ENCODE measurements at regions not wholly inside any gene's neighbourhood (a gene's known extent, or its start where the extent isn't known, plus 50 kb on each side); places are given as distances from the start of the nearest gene placed in this dataset.
"Not testable (repeated sequence)": the region's sequence is repeated elsewhere in the genome, so short reads cannot be mapped to it uniquely, and the experiment has no call there.

DNA sequence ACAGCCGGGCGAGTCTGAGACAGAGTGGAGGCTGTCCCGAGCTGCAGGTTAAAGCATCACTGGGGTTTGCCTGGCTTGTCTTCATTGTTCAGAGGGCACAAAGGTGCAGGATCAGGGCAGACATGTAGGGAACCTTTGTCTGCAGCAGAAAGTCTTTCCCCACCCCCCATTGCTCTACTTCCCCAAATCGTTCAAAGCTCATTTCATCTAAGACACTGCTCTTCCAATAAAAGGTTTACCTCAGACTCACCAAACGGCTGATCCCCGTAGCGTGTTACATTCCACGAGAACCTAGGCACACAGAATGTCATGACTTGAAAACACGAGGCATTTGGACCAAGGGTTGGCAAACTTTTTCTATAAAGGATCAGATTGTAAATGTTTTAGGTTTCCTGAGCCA lies 286.3 kb upstream of the FRG1 start:
- peak; percentile 9 for DNase-seq

DNA sequence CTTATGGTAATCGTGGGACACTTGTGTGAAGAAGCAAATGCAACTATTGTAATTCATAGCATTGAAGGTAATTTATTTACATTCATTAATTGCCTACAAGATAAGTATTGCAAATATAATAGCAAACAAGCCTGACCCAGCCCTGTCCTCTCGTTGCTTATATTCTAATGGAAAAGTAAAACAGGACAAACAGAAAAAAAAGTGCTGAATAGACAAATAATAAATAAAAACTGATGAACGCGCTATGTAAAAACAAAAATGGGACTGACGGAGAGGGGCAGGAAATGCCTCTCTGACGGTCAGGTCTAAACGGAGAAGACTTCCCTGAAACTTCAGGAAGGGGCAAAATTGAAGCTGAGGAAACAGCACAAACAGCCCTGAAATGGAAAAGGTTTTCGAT lies 284.9 kb upstream of the FRG1 start:
- DNase-seq = not testable (repeated sequence)

DNA sequence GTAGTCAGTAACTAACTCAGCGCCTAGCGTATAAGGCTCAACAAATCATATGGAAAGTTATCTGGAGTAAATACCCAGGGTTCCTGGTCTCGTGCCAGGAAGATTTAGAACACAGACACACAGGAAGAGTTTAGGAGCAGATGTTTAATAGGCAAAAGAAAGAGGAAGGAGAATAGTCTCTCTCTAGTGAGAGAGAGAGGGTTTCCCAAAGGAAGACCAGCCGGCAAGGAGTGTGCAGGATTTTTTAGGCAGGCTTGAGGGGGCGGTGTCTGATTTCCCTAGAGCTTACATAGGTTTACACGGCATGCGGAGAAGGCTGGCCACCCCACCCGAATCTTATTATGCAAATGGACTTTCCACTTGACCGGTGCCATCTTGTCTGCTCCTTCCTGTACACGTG lies 284.0 kb upstream of the FRG1 start:
- DNase-seq = no peak

DNA sequence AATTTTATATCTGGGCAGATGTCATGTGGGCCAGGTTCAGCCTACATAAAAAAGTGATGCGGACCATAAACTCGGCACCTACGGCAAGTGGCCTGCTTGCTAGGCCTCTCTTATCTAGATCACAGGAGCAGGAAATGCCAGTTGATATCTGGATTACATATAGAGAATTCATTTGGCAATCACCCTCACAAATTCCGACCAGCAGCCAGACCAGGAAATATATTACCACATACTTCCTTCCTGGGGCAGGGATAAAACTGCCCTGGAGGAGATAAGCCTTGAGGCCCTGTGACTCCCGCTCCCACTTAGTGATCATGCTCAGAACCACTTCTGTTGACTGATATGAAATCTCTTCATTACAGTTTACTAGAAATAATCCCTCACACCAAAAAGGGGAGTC lies 282.4 kb upstream of the FRG1 start:
- DNase-seq = peak; percentile 67

DNA sequence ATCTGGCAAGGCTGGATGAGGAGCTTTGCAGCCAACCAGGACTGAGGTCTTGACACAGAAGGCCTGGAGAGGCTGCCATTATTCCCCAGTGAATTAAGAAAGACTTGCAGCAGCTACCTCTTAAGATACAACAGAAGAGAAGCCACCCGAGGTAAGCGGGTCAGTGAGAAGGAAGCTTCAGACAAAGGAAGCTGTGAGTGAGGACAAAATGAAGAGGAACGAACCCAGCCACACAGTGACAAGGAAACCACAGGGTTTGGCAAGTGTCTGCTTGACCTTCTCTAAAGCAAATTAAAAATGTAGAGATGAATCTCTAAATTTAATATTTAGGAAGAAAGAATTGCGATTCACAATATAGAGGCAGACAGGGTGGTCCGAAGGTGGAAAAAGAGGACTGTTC lies 281.8 kb upstream of the FRG1 start:
- DNase-seq = peak; percentile 65

DNA sequence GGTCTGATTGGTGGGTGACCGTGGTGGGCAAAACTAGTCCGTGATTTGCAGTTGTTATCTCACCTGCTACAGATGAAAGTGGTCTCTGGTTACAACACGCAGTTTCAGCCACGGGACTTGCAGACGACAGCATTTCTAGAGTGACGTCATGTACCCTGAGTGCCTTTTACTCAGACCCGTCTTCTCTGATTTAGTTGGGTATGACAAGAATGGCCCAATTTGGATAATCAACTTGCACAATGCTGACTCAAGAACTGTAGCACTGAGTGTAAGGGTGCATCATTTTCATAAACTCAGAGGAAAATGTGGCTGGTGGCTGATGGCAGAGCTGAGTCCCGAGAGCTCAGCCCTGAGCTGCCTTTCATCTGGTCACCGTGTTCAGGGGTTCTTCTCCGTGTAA lies 281.4 kb upstream of the FRG1 start:
- DNase-seq = no peak

DNA sequence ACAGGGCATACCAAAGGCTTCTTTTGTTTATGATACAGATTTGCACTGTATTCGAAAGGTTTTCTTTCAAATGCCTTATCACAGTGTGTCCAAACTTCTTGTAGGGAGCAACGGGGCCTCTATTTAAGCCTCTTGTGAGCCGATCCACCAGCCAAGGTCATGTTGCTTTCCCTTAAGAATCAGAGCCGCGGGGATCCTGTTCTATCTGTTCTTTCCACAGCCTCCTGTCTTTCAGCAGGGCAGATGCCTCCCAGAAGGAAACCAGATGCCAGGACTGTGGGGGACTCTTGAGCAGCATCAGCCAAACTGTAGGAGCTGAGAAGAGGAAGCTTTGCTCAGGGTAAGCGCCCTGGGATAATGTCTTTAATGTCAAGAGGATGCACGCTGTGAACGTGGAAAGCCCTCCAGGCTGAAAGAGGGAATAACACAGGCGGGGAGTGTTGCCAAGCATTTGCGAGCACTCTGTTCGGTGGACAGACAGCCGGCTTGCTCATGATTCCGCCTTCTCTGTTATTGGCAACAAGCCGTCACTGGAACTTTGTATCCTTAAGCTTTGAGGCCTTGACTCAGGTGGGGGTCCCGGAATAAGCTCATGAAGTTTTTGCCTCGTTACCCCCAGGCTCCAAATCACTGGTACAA lies 279.8 kb upstream of the FRG1 start:
- no peak for DNase-seq

DNA sequence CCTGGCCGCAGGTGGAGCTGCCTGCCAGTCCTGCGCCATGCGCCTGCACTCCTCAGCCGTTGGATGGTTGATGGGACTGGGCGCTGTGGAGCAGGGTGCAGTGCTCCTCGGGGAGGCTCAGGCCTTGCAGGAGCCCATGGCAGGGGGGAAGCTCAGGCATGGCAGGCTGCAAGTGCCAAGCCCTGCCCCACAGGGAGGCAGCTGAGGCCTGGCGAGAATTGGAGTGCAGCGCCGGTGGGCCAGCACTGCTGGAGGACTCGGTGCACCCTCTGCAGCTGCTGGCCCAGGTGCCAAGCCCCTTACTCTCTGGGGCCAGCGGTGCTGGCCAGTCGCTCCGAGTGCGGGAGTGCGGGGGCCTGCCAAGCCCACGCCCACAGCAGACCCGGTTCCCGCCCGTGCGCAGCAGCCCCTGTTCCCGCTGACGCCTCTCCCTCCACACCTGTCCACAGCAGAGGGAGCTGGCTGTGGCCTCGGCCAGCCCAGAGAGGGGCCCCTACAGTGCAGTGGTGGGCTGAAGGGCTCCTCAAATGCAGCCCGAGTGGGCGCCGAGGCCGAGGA lies 275.9 kb upstream of the FRG1 start:
- DNase-seq = no peak

DNA sequence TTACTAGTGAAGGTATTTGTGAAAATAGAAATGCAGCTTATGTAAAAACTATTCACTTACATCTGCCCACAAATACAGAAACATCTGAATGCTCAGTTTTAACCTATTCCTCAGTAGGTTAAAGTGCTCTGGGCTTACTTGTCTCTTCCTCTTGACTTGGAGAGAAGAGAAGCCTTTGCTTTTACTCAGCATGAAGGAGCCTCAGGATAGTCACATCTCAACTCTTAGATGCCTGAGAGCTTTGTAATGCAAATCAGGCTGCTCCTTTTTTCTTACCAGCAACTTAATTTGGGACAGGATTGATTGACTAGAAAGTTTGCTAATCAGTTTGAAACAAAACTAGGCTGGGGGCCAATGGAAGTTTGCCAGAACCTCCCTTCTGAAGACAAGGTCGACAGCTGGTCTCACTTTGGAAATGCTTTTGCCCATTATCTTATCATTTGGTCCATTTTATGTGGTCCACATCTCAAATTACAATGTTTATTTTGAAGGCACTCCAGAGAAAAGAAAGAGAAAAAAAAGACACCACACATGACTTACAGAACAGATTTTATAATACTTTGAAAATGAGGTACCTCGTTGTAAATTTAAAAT lies 274.9 kb upstream of the FRG1 start:
- peak; percentile 44 for DNase-seq

DNA sequence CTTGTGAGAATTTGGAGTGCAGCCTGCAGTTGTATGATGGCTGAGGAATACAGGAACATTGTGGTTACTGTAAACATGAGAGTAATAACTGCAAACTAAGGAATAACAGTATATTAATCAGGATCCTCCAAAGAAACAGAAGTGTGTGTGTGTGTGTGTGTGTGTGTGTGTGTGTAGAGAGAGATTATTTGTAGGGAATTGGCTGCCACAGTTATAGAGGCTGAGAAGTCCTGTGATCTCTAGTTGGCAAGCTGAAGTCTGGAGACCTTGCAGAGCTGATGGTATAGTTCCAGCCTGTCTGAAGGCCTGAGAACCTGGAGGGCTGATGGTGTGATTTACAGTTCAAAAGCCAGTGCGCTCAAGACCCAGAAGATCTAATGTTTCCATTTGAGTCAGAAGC lies 273.3 kb upstream of the FRG1 start:
- not testable (repeated sequence) for DNase-seq

DNA sequence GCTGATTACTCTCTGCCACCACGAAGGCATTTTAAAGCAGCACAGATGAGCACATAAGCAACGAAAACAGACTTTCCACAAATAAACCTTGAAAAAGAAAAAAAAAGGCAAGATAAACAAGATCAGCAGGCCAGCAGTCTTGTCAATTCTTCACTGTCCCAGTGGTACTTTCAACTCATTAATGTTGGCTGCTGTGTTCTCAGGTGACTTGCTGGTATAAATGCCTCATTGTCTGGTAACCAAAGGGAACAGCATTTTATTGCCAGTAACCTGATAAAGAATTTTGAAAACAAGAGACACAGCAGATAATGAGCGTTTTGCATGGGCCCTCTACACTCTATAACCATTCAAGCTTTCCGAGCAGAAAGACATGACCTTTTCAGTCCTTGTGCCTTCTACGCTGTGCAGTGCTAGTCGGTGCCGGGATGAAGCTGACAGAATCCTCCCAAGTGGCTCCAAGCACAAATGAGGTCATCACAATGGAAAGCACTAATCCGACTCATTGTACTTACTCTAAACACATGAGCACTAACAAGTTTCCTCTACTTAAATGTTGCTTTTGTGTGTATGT lies 242.9 kb upstream of the FRG1 start:
- DNase-seq = not testable (repeated sequence)

DNA sequence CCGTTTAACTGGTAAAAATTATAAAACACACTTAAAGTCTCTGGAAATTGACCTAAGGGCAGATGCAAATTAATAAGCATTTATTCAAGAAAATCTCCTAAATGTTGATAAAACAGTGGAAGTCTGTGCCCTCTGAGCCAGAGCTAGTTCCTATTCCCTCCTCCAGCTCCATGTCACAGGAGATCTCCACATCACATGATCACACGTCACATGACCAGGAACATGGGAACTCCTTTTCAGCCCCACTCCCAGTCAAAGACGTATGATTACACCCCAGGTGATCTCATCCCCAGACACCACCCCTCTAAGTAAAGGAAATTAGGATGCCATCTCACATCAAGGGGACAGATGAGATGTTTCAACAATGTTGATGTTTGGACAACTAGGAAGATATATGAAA lies 237.7 kb upstream of the FRG1 start:
- not testable (repeated sequence) for DNase-seq

DNA sequence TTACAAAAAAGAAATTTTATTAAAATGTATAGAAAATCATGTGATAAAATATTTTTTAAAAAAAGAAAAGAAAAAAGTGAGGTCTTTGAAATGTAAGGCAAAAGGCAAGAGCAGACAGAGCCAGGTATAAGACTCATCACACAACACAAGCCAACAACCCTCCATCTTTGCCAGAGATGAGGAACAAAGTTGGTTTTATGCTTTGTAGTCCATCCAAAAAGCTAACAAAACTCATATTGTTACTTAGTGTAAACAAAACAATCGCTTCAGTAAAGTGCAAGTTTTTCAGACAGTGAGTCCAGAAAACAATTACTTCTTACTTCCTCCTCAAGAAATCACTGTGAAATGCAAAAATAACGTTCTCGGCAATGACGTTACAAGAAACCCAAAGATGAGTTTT lies 233.9 kb upstream of the FRG1 start:
- DNase-seq = not testable (repeated sequence)

DNA sequence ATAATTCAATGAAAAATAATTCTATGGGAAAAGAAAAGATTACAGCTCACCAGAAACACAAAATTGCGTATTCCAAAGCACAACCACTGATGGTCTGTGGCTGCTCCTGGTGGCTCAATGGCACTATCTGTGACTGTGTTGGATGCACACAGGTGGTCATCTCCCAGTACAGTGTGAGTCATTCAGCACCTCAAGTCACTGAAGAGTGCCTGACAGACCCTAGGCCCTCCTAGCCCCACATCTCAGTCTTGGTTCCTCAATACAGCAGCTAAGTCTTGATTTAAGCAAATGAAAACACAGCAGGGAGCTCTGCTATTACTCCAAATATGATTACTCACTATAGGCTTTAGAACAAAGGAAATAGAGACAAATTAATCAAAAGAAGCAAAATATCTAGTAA lies 233.4 kb upstream of the FRG1 start:
- DNase-seq = not testable (repeated sequence)

DNA sequence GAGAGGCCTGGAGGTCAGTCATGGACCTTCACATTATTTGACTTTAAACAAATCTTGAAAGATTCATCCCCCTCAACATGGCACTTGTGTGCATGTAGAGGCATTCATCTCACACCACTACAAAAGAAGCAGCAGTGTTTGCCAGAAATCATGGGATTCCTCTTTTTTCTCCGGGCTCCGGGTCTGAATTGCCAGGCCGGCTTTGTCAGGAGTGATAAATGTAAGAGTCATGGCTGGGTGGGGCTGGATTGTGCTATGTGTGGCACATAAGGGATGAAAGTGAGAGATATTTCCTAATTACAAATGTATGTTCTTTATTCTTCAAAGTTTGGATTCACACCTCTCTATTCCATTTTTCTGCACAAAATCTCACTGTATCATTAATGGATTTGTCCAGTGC lies 228.7 kb upstream of the FRG1 start:
- not testable (repeated sequence) for DNase-seq

DNA sequence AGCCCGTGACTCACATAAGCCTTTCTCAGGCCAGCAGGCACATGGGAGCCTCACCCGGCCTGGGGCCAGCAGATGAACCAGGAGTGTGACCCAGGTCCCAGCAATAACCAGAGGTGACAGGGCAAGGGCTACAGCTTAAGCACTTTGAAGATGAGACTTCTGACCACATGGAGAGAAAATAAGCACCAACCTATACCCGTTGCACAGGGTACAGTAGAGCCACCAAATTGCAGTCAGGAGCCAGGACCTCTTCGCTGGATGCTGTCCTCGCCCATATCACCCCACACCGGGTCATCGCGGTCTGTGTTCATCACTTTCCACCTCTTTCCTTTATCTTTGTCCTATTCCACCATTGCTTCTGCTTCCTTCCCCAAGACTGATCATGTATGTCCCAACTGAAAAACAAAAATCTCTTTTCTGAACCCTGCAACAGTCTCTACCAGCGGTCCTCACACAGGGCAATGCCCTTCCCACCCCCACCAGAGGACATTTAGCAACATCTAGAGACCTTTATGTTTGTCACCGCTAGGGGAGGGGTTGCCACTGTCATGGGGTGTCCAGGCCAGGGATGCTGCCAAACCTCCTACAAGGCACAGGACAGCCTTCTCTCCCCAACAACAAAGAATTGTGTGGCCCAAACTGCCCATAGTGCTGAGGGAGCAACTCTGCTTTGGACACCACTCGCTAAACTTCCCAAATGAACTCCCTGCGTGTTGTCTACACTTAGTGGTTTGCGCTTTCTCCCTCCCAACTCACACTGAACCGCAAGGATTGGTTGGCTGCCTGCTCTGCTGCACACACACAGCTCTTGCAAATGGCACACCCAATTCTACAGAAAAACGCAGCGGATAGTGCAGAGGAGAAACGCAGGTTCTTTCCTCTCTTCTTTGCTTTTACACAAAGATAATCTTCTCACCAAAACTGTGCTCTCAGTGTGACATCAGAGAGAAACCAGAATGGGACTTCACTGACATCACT lies 219.4 kb upstream of the FRG1 start:
- peak; percentile 22 for DNase-seq

DNA sequence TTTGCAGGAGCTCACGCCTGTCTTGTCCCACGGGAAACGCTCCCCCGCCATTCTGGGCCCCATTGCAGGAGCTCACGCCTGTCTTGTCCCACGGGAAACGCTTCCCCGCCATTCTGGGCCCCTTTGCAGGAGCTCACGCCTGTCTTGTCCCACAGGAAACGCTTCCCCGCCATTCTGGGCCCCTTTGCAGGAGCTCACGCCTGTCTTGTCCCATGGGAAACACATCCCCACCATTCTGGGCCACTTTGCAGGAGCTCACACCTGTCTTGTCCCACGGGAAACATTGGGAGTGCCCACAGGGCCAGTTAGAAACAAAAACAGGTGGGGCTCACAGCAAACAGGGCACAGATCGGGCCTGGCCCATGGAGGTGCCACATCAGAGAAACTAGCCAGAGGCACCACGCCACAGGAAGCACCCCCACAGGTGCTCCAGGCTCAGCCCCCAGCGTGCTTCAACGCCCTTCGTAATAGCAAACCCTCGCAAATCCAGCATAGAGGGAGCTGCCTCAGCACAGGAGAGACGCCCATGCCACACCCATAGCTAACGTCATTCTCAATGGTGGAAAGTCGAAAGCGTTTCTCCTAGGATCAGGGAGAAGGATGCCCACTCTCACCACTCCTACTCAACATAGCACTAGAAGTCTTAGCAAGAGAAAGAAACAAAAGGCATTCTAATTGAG lies 218.2 kb upstream of the FRG1 start:
- DNase-seq = peak; percentile 92

DNA sequence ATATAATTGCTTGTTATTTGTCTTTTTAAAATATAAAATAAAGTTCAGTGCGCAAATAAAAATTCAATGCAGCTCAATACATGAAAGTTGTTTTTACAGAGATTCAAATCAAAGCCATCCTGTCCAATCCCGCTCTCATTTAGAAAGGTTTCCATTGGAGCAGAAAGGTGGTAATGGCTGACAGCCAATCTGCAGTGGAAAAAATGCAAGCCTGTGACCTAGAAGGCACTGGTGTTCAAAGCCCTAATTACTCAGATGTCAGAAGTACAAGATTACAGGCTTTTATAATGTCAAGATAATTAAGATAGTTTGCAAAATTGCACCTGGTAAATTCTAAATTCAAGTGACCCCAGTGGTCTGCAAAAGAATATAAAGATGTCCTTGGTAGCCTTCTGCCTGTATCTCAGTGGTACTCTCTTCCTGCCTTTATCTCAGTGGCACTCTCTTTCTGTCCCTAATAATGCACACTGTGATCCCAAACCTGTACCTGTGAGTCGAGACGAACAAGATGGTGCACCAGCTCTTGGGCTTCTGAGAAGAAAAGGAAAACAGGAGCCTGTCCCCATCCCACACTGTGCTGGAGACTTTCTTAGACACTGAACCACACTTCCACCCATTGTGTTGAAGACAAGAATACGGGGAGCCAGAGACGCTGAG lies 212.6 kb upstream of the FRG1 start:
- DNase-seq = not testable (repeated sequence)

DNA sequence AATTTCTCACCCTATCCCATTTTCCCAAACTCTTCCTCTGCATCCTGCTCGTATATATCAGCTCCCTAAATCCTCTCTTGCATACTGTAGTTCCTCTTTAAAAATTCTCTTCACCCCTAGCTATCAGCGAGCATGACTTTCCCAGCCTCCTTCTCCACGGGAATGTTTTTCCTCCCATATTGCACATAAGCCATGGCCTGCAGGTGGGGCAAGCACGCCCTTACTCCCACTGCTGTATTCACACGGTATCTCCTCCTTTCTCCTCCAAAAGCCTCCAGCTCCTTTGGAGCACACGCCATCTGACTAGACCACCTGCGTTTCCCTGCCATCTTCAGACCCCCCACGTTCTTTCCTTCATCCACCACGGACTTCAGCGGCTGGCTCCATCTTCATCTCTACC lies 208.7 kb upstream of the FRG1 start:
- DNase-seq = not testable (repeated sequence)

DNA sequence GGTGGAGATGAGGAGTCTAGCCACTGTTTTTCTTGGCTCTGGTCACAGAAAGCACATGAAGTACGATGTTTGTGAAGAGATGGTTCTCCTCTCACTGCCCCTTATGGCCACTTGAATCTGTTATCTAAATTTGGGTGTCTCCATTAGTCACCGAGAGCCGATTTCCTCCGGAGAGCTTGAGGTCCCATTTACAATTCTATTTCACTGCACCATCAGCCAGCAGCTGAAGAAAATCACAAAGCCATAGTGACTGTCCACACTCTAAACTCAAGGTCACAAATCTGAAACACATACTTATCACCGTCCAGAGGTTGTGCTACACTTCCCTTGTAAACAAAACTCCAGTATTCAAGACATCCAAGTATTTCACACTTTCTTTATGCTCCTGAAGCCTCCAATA lies 207.2 kb upstream of the FRG1 start:
- not testable (repeated sequence) for DNase-seq

DNA sequence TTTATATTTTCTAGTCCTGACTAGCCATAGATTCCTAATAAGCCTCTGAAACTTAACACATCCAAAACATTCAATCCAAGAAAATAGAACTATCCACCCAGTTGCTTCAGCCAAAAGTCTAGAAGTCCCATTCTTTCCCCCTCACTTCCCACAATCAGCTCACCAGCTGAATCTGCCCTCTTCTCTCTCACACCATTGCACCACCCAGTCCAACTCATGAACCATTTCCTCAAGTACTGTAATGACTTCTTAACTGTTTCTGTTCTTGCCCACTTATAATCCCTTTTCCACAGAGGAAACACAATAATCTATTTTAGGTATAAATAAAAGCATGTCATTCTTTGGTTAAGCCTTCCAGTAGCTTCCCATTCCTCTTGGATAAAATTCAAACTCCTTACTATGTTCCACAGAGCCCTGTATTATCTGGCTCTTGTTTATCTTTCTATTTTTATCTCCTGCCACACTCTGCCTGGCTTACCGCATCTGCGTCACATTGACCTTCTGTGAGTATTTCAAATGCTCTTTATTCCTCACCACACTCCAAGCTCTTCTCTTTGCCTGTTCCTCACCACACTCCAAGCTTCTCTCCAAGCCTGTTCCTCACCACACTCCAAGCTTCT lies 205.9 kb upstream of the FRG1 start:
- DNase-seq = peak; percentile 79

DNA sequence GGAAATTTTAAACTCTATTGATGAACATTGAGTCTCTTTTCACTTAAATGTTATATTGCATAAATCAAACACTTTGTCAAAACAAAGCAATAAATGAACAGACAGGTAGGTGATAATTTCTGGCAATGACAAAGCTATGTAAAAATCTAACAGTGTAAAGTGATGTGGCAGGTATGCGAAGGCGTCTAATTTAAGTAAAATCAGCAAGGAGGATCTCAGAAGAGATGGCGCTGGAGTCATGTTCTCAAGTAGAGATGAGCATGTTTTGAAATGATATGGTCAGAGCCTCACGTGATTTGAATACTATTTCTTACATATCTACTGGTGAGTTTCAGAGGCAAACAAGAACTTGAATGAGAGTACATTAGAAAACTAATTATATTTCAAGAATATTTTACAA lies 204.0 kb upstream of the FRG1 start:
- DNase-seq = not testable (repeated sequence)
